ENCODE measurements at regions not wholly inside any gene's neighbourhood (a gene's known extent, or its start where the extent isn't known, plus 50 kb on each side); places are given as distances from the start of the nearest gene placed in this dataset.

GRCh38 chr10:108801775-108802517 lies 1121.4 kb downstream of the XPNPEP1 start:
- H3K4me3 ChIP-seq (ENCODE audit: low read depth, low read length, poor library complexity, severe bottlenecking): no peak overlapping the region
- H3F3A ChIP-seq (ENCODE audit: insufficient read depth, low read length): no peaks in the 10 kb centered on the region
- no peaks in the 10 kb centered on the region for H3K9me3 ChIP-seq (ENCODE audit: low read length)
- H3K79me2 ChIP-seq (ENCODE audit: insufficient read depth, low read length): no peaks in the 10 kb centered on the region
- H3K4me1 ChIP-seq (ENCODE audit: insufficient read depth, low read length, severe bottlenecking): no peaks in the 10 kb centered on the region
- H3K27me3 ChIP-seq (ENCODE audit: insufficient read depth, low read length): no peaks in the 10 kb centered on the region
- no peaks in the 10 kb centered on the region for H4K20me1 ChIP-seq (ENCODE audit: insufficient read depth, low read length)
- H3K9me2 ChIP-seq (ENCODE audit: low read depth, low read length): no peaks in the 10 kb centered on the region
- no peak overlapping the region for H3K4me2 ChIP-seq (ENCODE audit: low read length)
- no peak overlapping the region for H2AFZ ChIP-seq (ENCODE audit: low read length)
- no peak overlapping the region for H3K27ac ChIP-seq (ENCODE audit: low read depth, low read length, poor library complexity, severe bottlenecking)
- H3K9ac ChIP-seq (ENCODE audit: low read length): no peak overlapping the region
- TF ChIP-seq CTCF (IDR thresholded peaks at IDR 0.05; ENCODE audit: low read length) (no peak), EZH2 (IDR thresholded peaks at IDR 0.05; ENCODE audit: borderline replicate concordance, low read length) (no peak)
- H3K36me3 ChIP-seq (ENCODE audit: insufficient read depth, low read length): no peaks in the 10 kb centered on the region

GRCh38 chr10:108801220-108801619 lies 1122.1 kb downstream of the XPNPEP1 start:
- Histone ChIP-seq H3K79me2 (ENCODE audit: insufficient read depth, low read length) (no peaks in the 10 kb centered on the region), H3K4me3 (ENCODE audit: low read depth, low read length, poor library complexity, severe bottlenecking) (no peak overlapping the region), H3K27ac (ENCODE audit: low read depth, low read length, poor library complexity, severe bottlenecking) (no peak overlapping the region), H4K20me1 (ENCODE audit: insufficient read depth, low read length) (no peaks in the 10 kb centered on the region), H3K4me2 (ENCODE audit: low read length) (no peak overlapping the region), H3K9me3 (ENCODE audit: low read length) (no peaks in the 10 kb centered on the region), H3K4me1 (ENCODE audit: insufficient read depth, low read length, severe bottlenecking) (no peaks in the 10 kb centered on the region), H3K36me3 (ENCODE audit: insufficient read depth, low read length) (no peaks in the 10 kb centered on the region), H2AFZ (ENCODE audit: low read length) (no peak overlapping the region), H3K9me2 (ENCODE audit: low read depth, low read length) (no peaks in the 10 kb centered on the region), H3K27me3 (ENCODE audit: insufficient read depth, low read length) (no peaks in the 10 kb centered on the region), H3F3A (ENCODE audit: insufficient read depth, low read length) (no peaks in the 10 kb centered on the region), H3K9ac (ENCODE audit: low read length) (no peak overlapping the region)
- TF ChIP-seq CTCF (IDR thresholded peaks at IDR 0.05; ENCODE audit: low read length) (no peak), EZH2 (IDR thresholded peaks at IDR 0.05; ENCODE audit: borderline replicate concordance, low read length) (no peak)

DNA sequence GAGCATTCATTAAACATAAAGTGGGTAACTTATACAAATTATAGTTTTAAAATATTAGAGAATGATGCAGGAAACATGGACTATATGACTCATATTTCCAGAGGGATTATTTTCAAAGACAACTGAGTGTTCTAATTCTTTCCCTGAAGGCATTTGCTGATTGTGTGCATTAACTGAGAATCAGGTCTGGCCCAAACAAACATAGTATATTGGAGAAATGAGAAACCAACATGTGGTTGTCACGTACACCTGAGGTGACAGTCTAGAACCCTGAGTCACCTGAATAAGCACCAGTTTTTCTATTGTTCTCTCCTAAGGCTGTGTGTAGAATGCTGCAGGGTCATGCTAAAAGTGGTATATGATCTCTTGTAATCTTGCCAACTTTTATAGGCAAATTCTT lies 1125.7 kb downstream of the XPNPEP1 start:
- Histone ChIP-seq H3K27ac (ENCODE audit: low read depth, low read length, poor library complexity, severe bottlenecking) (no peak overlapping the region), H3K9me3 (ENCODE audit: low read length) (no peaks in the 10 kb centered on the region)

More for the DNA sequence above, 1125.7 kb downstream of the XPNPEP1 start:
- H3F3A ChIP-seq (ENCODE audit: insufficient read depth, low read length): no peaks in the 10 kb centered on the region
- no peak overlapping the region for H3K4me3 ChIP-seq (ENCODE audit: low read depth, low read length, poor library complexity, severe bottlenecking)
- no peaks in the 10 kb centered on the region for H3K4me1 ChIP-seq (ENCODE audit: insufficient read depth, low read length, severe bottlenecking)
- no peak for TF ChIP-seq EZH2 (IDR thresholded peaks at IDR 0.05; ENCODE audit: borderline replicate concordance, low read length)
- TF ChIP-seq CTCF (IDR thresholded peaks at IDR 0.05; ENCODE audit: low read length): no peak
- H3K27me3 ChIP-seq (ENCODE audit: insufficient read depth, low read length): no peaks in the 10 kb centered on the region
- H3K4me2 ChIP-seq (ENCODE audit: low read length): no peak overlapping the region
- no peaks in the 10 kb centered on the region for H3K9me2 ChIP-seq (ENCODE audit: low read depth, low read length)
- no peak overlapping the region for H2AFZ ChIP-seq (ENCODE audit: low read length)
- no peak overlapping the region for H3K9ac ChIP-seq (ENCODE audit: low read length)
- H3K79me2 ChIP-seq (ENCODE audit: insufficient read depth, low read length): no peaks in the 10 kb centered on the region
- H4K20me1 ChIP-seq (ENCODE audit: insufficient read depth, low read length): no peaks in the 10 kb centered on the region
- H3K36me3 ChIP-seq (ENCODE audit: insufficient read depth, low read length): no peaks in the 10 kb centered on the region

Measured in OCI-LY1 (cell line).